Stimulated activated CD4-positive, alpha-beta T cell treated with anti-CD3 and anti-CD28 coated beads, TNF-alpha, amount 100 ng/mL, for 1 hour (primary cell): ENCODE measurements at regions not wholly inside any gene's neighbourhood (a gene's known extent, or its start where the extent isn't known, plus 50 kb on each side); places are given as distances from the start of the nearest gene placed in this dataset.

ENCODE experiments used
- DNase-seq, 3 donors: peaks; one replicate each; pipeline ENCODE4 v3.0.0-alpha.2; 2020; ENCODE audit warnings: low read depth in 3 of 3, low spot score in 1 of 3

GRCh38 chr9:135239100-135239768, 151.8 kb downstream of the OLFM1 start:
- no peak for DNase-seq

DNA sequence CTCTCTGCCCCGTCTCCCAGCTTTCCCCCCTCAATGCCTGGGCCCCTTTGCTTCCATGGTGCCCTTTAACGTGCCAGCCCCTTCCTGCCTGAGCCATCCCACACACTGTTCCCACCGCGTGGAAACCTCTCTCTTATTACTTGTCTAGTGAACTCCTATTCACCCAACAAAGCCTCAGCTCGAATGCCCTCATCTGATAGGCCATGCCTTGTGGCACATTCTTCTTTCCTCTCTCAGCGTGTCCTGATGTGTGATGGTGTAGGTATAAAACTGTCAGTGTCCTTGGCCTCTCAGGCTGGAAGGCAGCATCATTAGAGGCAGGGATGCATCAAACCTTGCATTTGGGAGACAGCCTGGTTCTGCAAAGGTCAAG, 152.3 kb downstream of the OLFM1 start:
- DNase-seq = no peak

- DNase-seq = no peak
Observed at GRCh38 chr9:135240222-135240621, 152.8 kb downstream of the OLFM1 start.

- no peak for DNase-seq
Observed at GRCh38 chr9:135240871-135241311, 153.4 kb downstream of the OLFM1 start.

- DNase-seq = no peak
Observed at GRCh38 chr9:135241381-135242048, 154.0 kb downstream of the OLFM1 start.

DNA sequence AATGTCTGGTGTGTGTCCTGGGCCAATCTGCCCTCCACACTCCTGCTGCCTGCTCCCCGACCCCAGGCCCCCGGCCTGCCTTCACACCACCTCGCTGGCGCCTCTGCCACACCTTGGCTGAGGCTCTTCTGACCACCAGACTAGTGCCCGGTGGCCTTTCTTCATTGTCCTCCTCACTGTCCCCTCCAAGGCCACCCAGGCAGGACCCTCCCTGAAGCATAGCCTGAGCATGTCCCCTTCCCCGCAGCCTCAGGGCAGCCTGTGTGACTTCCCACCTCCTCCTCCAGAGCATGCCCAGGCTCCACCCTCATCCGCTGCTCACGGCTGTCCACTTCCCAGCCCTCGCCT, 154.6 kb downstream of the OLFM1 start:
- DNase-seq = no peak

GRCh38 chr9:135242406-135242805, 154.9 kb downstream of the OLFM1 start:
- no peak for DNase-seq

- DNase-seq = no peak
Observed at GRCh38 chr9:135243201-135244190, 156.0 kb downstream of the OLFM1 start.

GRCh38 chr9:135244271-135245221, 157.1 kb downstream of the OLFM1 start:
- DNase-seq = no peak

DNA sequence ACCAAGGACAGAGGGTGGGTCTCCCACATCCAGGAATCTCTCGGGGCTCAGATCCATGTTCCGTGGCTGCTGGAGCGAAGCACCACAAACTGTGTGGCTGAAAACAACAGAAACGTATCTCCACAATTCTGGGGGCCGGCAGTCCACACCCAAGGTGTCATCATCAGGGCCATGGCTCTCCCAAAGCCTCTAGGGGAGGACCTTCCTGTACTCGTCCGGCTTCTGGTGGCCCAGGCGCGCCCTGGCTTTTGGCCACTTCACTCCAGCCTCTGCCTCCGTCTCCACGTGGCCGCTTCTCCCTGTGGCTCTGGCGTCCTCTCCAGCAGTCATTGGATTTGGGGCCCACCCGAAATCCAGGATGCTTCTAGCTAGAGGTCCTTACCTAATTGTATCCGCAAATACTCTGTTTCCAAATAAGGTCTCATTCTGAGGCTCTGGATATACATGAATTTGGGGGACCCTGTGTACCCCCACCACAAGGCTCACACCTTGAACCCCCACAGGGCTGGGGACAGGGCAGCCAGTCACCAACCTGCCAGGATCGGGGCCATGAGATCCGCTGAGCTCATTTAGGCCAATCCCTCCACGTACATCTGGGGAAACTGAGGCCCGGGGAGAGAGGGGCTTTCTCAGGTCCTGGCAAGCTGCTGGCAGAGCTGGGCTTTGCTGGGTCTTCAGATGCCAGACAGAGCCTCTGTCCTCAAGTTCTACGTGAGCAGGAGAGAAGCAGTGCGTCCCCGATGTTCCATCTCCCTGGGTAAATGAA, 158.2 kb downstream of the OLFM1 start:
- DNase-seq = no peak

- no peak for DNase-seq
Observed at GRCh38 chr9:135246248-135247205, 159.1 kb downstream of the OLFM1 start.

- DNase-seq = no peak
Observed at GRCh38 chr9:135247227-135247930, 159.9 kb downstream of the OLFM1 start.

DNA sequence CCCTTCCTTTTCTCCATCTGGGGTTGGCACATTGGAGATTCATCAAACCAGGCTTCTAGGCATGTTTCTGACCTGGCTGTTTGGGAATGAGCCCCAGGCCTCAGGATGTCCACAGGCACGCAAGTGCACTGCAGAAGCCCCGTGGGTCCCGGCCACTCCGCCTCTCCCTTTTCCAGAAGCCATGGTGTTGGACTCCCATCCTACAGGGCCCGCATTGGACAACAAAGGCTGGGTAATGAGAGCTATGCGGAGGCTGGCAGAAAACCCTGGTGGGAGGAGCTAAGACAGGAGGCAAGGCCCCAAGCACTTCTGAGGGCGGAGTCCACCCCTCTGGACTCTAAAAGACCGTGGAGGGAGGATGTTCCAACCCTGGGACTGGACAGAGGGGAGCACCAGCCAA, 160.6 kb downstream of the OLFM1 start:
- no peak for DNase-seq

DNA sequence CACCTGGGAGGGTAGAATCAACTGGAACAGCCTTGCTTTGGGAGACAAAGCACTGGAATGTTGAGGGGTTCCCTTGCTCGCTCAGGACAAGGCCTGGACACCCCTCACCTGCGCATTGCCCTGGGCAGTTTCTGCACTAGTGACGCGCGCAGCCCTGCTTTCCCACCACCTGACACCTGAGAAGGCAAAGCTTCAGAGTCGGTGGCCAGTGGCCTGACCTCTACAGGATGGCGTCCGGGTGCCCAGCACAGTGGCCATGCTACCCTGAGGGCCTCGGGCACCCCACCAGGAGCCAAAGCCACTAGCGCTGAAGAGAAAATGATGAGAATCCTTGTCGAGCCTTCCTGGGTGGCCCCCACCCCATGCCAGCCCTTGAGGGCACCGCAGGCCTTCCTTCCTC, 161.3 kb downstream of the OLFM1 start:
- DNase-seq = no peak

DNA sequence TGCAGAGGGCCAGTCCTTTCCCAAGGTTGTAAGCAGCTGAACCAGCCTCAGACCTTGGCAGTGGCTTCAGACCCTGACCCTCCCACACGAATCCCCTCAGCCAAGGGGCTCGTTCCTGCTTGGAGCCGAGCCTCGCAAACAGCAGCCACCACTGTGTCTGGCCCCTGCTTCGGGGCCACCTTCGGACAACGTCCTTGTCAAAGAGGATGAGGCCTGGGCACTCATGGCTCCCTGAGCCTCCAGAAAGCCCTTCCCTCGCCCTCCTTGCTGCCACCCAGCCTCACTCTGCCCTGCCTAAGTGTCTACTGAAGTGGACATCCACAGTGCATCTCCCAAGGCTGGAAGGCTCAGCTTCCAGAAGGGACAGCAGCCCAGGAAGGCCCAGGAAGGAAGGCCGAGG, 161.7 kb downstream of the OLFM1 start:
- DNase-seq = no peak

DNA sequence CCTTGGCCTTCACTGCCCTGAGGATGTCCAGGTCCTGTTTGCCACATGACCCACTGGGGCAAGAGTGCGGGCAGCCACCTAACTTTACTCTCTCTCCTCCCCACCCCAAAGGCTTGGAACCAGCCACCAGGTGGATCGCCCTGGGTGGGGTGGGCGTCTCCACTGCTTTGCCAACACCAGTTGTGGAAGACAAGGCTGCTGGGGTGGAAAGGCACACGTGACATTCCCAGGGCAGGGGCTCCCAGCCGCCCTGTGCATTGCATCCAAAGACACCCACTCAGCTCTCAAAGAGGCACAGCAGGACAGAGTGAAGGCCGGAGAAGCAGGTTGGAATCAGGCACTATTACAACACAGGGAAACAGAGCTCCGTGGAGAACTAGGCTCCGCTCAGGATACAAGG, 162.2 kb downstream of the OLFM1 start:
- DNase-seq = no peak

DNA sequence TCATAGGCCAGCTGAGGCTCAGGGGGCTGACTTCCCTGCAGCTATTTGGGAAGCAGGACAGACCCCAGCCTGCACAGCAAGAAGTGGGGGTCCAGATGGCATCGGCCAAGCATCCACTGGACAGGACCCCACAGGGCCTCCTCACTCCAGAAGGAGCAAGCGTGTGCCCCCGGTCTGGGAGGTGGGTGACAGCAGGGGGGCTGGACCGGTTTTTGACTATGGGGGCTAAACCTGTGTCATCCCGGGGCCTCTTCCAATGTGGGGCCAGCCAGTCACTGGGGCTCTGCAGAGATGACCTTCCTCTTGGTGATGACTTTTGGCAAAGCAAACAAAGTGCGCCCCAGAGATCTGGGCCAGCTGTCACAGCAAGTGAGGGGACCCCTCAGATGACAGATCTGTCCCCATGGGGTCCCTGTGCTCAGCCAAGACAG, 163.9 kb downstream of the OLFM1 start:
- no peak for DNase-seq
